Liver (tissue), 8 donors: ENCODE measurements at regions not wholly inside any gene's neighbourhood (a gene's known extent, or its start where the extent isn't known, plus 50 kb on each side); places are given as distances from the start of the nearest gene placed in this dataset.

Experiments used
- DNase-seq: peaks from one replicate; pipeline ENCODE4 v3.0.0-alpha.2; 2017; ENCODE audit warnings: low spot score
- H3K27ac ChIP-seq, 2 donors: one replicate each; pipeline ENCODE4 v1.7.0; 2013; ENCODE audit warnings: inconsistent platforms in 2 of 2, low read length in 2 of 2, control low read depth in 1 of 2, low read depth in 1 of 2, mild to moderate bottlenecking in 1 of 2
- H3K27me3 ChIP-seq, 4 donors: one replicate each; pipeline versions ENCODE4 v1.6.1 to v1.7.0; 2013; ENCODE audit warnings: low read length in 3 of 4, inconsistent platforms in 1 of 4, mild to moderate bottlenecking in 1 of 4, moderate library complexity in 1 of 4; ENCODE audit not compliant: control insufficient read depth in 4 of 4, insufficient read depth in 4 of 4
- H3K36me3 ChIP-seq, 4 donors: one replicate each; pipeline versions ENCODE4 v1.6.1 to v1.7.0; 2013; ENCODE audit warnings: low read length in 3 of 4, mild to moderate bottlenecking in 3 of 4, low read depth in 1 of 4, moderate library complexity in 1 of 4; ENCODE audit not compliant: control insufficient read depth in 4 of 4, insufficient read depth in 3 of 4
- H3K4me1 ChIP-seq, 4 donors: one replicate each; pipeline versions ENCODE4 v1.6.1 to v1.7.0; 2013; ENCODE audit warnings: low read length in 3 of 4, mild to moderate bottlenecking in 3 of 4, moderate library complexity in 1 of 4; ENCODE audit not compliant: control insufficient read depth in 4 of 4, insufficient read depth in 4 of 4
- H3K4me3 ChIP-seq, 3 donors: one replicate each; pipeline versions ENCODE4 v1.6.1 to v1.7.0; 2013; ENCODE audit warnings: low read length in 3 of 3, control low read depth in 1 of 3, low read depth in 1 of 3, mild to moderate bottlenecking in 1 of 3
- H3K9ac ChIP-seq, 2 donors: one replicate each; pipeline ENCODE4 v1.7.0; 2013; ENCODE audit warnings: low read length in 2 of 2, mild to moderate bottlenecking in 2 of 2, moderate library complexity in 2 of 2, control low read depth in 1 of 2, low read depth in 1 of 2
- H3K9me3 ChIP-seq, 4 donors: one replicate each; pipeline versions ENCODE4 v1.6.1 to v1.7.0; 2013; ENCODE audit warnings: low read length in 3 of 4; ENCODE audit not compliant: control insufficient read depth in 4 of 4
- ATF3 ChIP-seq: IDR thresholded peaks from 2 replicates; pipeline ENCODE4 v1.6.1; 2016; ENCODE audit warnings: antibody characterized with exemption
- CTCF ChIP-seq: fragments of 150-350 bp; IDR thresholded peaks from 2 replicates; pipeline ENCODE4 v1.5.1; 2017; ENCODE audit warnings: improper control_type of control experiment, low read depth, low read length; ENCODE audit not compliant: missing input control
- FOXA1 ChIP-seq: IDR thresholded peaks from 2 replicates; pipeline ENCODE4 v1.6.1; 2016; ENCODE audit warnings: antibody characterized with exemption
- FOXA2 ChIP-seq: IDR thresholded peaks from 2 replicates; pipeline ENCODE4 v1.6.1; 2016; ENCODE audit warnings: antibody characterized with exemption
- GABPA ChIP-seq, 2 donors: IDR thresholded peaks in 1 of 2; conservative IDR thresholded peaks in 1 of 2; 2 replicates each; pipeline ENCODE4 v1.6.1; 2016; ENCODE audit warnings: antibody characterized with exemption in 2 of 2, mild to moderate bottlenecking in 1 of 2, moderate library complexity in 1 of 2
- HNF4A ChIP-seq, 2 donors: conservative IDR thresholded peaks; 2 replicates each; pipeline ENCODE4 v1.6.1; 2016; ENCODE audit warnings: antibody characterized with exemption in 2 of 2, mild to moderate bottlenecking in 2 of 2
- HNF4G ChIP-seq: IDR thresholded peaks from 2 replicates; pipeline ENCODE4 v1.6.1; 2016; ENCODE audit warnings: antibody characterized with exemption
- JUND ChIP-seq, 2 donors: IDR thresholded peaks; 2 replicates each; pipeline ENCODE4 v1.6.1; 2016; ENCODE audit warnings: antibody characterized with exemption in 2 of 2
- MAX ChIP-seq: IDR thresholded peaks from 2 replicates; pipeline ENCODE4 v1.6.1; 2016; ENCODE audit warnings: antibody characterized with exemption
- NR2F2 ChIP-seq: IDR thresholded peaks from 2 replicates; pipeline ENCODE4 v1.6.1; 2016; ENCODE audit warnings: antibody characterized with exemption
- RAD21 ChIP-seq, 2 donors: IDR thresholded peaks; 2 replicates each; pipeline ENCODE4 v1.6.1; 2016; ENCODE audit warnings: antibody characterized with exemption in 2 of 2, mild to moderate bottlenecking in 2 of 2
- REST ChIP-seq: IDR thresholded peaks from 2 replicates; pipeline ENCODE4 v1.6.1; 2016; ENCODE audit warnings: antibody characterized with exemption, mild to moderate bottlenecking
- RXRA ChIP-seq, 2 donors: IDR thresholded peaks; 2 replicates each; pipeline ENCODE4 v1.6.1; 2017 to 2018; ENCODE audit warnings: antibody characterized with exemption in 2 of 2, mild to moderate bottlenecking in 1 of 2
- SP1 ChIP-seq: IDR thresholded peaks from 2 replicates; pipeline ENCODE4 v1.6.1; 2018; ENCODE audit warnings: antibody characterized with exemption, mild to moderate bottlenecking
- TAF1 ChIP-seq: conservative IDR thresholded peaks from 2 replicates; pipeline ENCODE4 v1.6.1; 2016; ENCODE audit warnings: antibody characterized with exemption, mild to moderate bottlenecking
- YY1 ChIP-seq: IDR thresholded peaks from 2 replicates; pipeline ENCODE4 v1.6.1; 2016; ENCODE audit warnings: antibody characterized with exemption, mild to moderate bottlenecking
- ZBTB33 ChIP-seq: IDR thresholded peaks from 2 replicates; pipeline ENCODE4 v1.6.1; 2016; ENCODE audit warnings: antibody characterized with exemption
- WGBS: extraction: QIAGEN DNeasy Blood & Tissue Kit; methylation state at CpG from one replicate; pipeline ENCODE4 v1.1.7; 2013; 5-methylcytosine and 5-hydroxymethylcytosine counted together
- donor health status: healthy.
- donor health status: healthy.
- donor health status: healthy.
- donor health status: healthy.
- donor health status: healthy.

GRCh38 chr3:28982906-28983305, 298.0 kb upstream of the RBMS3 start:
- 92% methylated on average over 2 of the region's 2 CpGs for WGBS
- no peaks in the 10 kb centered on the region for H3K4me1 ChIP-seq
- H3K9ac ChIP-seq, result no peak overlapping the region
- no peaks in the 10 kb centered on the region for H3K36me3 ChIP-seq
- H3K4me3 ChIP-seq, result no peak overlapping the region
- no peak overlapping the region for H3K27ac ChIP-seq
- DNase-seq, result no peak
- no peaks in the 10 kb centered on the region for H3K27me3 ChIP-seq
- no peaks in the 10 kb centered on the region for H3K9me3 ChIP-seq
- TF ChIP-seq REST, result no peak
- TF ChIP-seq RXRA (IDR thresholded peaks at IDR 0.05), result no peak
- TF ChIP-seq FOXA1, result no peak
- TF ChIP-seq JUND (IDR thresholded peaks at IDR 0.05), result no peak
- TF ChIP-seq ATF3, result no peak
- no peak for TF ChIP-seq SP1
- TF ChIP-seq CTCF, result no peak
- TF ChIP-seq ZBTB33, result no peak
- no peak for TF ChIP-seq TAF1
- no peak for TF ChIP-seq RAD21 (IDR thresholded peaks at IDR 0.05)
- no peak for TF ChIP-seq HNF4A (conservative IDR thresholded peaks at IDR 0.05)
- no peak for TF ChIP-seq MAX
- no peak for TF ChIP-seq NR2F2
- no peak for TF ChIP-seq GABPA (IDR thresholded peaks at IDR 0.05 in 1 of 2, conservative IDR thresholded peaks at IDR 0.05 in 1 of 2)
- no peak for TF ChIP-seq YY1
- TF ChIP-seq FOXA2, result no peak
- TF ChIP-seq HNF4G, result no peak

GRCh38 chr3:28986922-28987321, 293.9 kb upstream of the RBMS3 start:
- no peaks in the 10 kb centered on the region for H3K4me1 ChIP-seq
- no peaks in the 10 kb centered on the region for H3K27me3 ChIP-seq
- no peak for DNase-seq
- no peak overlapping the region for H3K9ac ChIP-seq
- no peaks in the 10 kb centered on the region for H3K36me3 ChIP-seq
- no peaks in the 10 kb centered on the region for H3K9me3 ChIP-seq
- TF ChIP-seq YY1 (no peak), RXRA (IDR thresholded peaks at IDR 0.05) (no peak), RAD21 (IDR thresholded peaks at IDR 0.05) (no peak), TAF1 (no peak), JUND (IDR thresholded peaks at IDR 0.05) (no peak), GABPA (IDR thresholded peaks at IDR 0.05 in 1 of 2, conservative IDR thresholded peaks at IDR 0.05 in 1 of 2) (no peak), REST (no peak), HNF4A (conservative IDR thresholded peaks at IDR 0.05) (no peak), FOXA2 (no peak), NR2F2 (no peak), MAX (no peak)
- no peak overlapping the region for H3K27ac ChIP-seq
- H3K4me3 ChIP-seq, result no peak overlapping the region
